Activated T-cell treated with anti-CD3 and anti-CD28 coated beads, Interleukin-2, amount 50 U/mL, for 4 hours (primary cell): ENCODE measurements at regions not wholly inside any gene's neighbourhood (a gene's known extent, or its start where the extent isn't known, plus 50 kb on each side); places are given as distances from the start of the nearest gene placed in this dataset.

ENCODE experiments used
- ATAC-seq, 2 donors: fragments of 200-7000 bp; cut with Tn5 transposase; one replicate each; pipeline ENCODE4 v1.10.0; 2021
- DNase-seq: peaks from one replicate; pipeline ENCODE4 v3.0.0-alpha.2; 2020
- H3K27me3 Mint-ChIP-seq: one replicate; pipeline ENCODE4 v1.8.0; 2021; ENCODE audit warnings: low read depth, mixed read lengths
- H3K36me3 Mint-ChIP-seq: one replicate; pipeline ENCODE4 v1.8.0; 2022; ENCODE audit warnings: mixed read lengths; ENCODE audit not compliant: insufficient read depth
- H3K4me1 Mint-ChIP-seq: one replicate; pipeline ENCODE4 v1.8.0; 2021; ENCODE audit warnings: low read depth, mixed read lengths
- H3K4me3 Mint-ChIP-seq: one replicate; pipeline ENCODE4 v1.8.0; 2021; ENCODE audit warnings: mild to moderate bottlenecking, moderate library complexity, mixed read lengths
- H3K9me3 Mint-ChIP-seq: one replicate; pipeline ENCODE4 v1.8.0; 2021; ENCODE audit warnings: mixed read lengths

DNA sequence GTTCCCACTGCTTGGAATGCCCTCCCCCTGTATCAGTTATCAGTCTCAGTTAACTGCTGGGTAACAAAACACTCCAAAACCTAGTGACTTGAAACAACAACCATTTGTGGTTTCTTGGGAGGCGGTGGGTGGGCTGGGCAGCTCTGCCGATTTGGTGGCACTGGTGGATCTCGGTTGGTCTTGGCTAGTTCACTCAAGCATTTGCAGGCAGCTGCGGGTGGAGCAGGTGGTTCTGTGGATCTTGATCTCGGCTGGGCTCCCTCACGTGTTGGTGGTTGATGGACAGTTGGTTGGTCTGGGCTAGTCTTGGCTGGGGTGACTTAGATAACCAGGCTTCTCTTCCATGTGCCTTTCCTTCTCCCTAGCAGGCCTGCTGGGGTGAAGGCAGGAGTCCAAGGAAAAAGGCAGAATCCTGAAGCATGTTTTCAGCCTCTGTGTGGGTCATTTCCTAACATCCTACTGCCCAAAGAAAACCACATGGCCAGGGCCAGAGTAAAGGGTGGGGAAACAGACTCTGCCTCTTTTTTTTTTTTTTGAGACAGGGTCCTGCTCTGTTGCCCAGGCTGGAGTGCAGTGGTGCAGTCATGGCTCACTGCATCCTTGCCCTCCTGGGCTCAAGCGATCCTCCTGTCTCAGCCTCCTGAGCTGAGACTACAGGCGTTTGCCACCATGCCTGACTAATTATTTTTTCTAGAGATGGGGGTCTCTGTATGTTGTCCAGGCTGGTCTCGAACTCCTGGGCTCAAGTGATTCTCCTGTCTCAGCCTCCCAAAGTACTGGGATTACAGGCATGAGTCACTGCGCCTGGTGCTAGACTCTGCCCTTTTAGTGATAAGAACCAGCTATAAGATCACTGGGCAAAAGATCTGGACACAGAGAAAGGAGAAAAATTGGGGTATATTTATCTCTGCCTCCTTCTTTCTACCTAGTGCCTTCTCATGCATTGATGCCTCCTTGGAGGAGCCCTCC lies 183.7 kb downstream of the RGS3 start:
- no peaks in the 10 kb centered on the region for H3K4me1 Mint-ChIP-seq
- H3K9me3 Mint-ChIP-seq = no peaks in the 10 kb centered on the region
- no peaks in the 10 kb centered on the region for H3K36me3 Mint-ChIP-seq
- DNase-seq = no peak
- H3K4me3 Mint-ChIP-seq = no peak overlapping the region
- ATAC-seq = no peak
- H3K27me3 Mint-ChIP-seq = peaks cover 13% of the 10 kb centered on the region

DNA sequence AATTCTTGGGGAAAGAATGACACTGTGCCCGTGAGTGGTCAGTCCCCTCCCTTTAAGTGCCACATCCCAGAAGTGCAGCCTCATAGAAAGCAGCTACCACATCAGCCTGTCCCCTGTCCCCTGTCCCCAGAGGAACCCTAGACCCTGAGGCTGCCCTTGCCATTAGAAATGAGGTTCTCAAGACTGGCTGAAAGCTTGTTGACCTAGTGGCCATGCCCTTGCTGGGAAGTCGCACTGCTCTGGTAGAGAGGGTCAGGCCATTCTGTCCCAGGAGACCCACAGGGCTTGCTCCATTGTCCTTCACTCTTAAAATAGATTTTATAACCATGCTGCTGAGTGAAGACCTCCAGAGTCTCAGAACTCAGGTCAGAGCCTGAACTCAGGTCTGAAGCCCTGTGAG lies 184.5 kb downstream of the RGS3 start:
- H3K4me3 Mint-ChIP-seq = no peak overlapping the region
- H3K27me3 Mint-ChIP-seq = peaks cover 13% of the 10 kb centered on the region
- ATAC-seq = no peak
- no peaks in the 10 kb centered on the region for H3K36me3 Mint-ChIP-seq
- no peak for DNase-seq
- H3K4me1 Mint-ChIP-seq = no peaks in the 10 kb centered on the region
- H3K9me3 Mint-ChIP-seq = no peaks in the 10 kb centered on the region

DNA sequence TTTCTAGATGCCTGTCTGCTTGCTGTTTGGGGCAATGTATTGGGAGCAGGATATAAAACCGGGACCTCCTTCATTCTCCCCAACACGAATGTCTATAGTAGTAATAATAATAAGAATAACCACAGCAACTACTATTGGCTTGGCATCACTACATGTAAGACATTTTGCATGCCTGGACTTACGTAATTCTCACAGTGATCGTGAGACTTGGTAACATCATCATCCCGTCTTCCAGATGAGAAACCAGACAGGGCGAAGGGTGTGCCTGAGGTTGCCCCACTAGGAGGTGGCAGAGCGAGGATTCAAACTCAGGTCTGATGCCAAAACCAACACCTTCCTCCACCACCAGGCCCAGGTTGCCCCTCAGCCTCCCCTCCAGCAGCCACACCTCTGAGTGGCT lies 185.1 kb downstream of the RGS3 start:
- no peak overlapping the region for H3K4me3 Mint-ChIP-seq
- H3K27me3 Mint-ChIP-seq = peaks cover 11% of the 10 kb centered on the region
- H3K9me3 Mint-ChIP-seq = no peaks in the 10 kb centered on the region
- H3K36me3 Mint-ChIP-seq = no peaks in the 10 kb centered on the region
- ATAC-seq (no peak), DNase-seq (no peak)
- no peaks in the 10 kb centered on the region for H3K4me1 Mint-ChIP-seq

DNA sequence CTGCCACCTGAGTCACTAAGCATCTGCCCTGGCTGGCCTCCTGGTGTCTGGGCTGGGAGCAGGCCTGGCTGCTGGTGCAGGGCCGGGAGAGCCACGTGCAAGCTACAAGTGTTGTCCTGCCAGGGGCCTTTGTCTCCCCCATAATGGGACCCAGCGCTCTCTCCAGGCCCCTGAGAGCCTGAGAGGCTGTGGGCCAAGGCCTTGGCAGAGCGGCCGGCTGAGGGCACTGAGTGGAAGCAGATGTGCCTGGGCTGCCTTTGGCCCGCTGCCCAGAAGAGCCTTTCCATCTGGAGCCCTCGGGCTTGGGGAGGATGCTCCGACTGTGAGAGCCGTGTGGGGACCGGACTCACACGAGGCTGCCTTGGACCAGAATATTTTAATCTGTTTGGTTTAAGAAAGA lies 185.5 kb downstream of the RGS3 start:
- no peaks in the 10 kb centered on the region for H3K9me3 Mint-ChIP-seq

DNA sequence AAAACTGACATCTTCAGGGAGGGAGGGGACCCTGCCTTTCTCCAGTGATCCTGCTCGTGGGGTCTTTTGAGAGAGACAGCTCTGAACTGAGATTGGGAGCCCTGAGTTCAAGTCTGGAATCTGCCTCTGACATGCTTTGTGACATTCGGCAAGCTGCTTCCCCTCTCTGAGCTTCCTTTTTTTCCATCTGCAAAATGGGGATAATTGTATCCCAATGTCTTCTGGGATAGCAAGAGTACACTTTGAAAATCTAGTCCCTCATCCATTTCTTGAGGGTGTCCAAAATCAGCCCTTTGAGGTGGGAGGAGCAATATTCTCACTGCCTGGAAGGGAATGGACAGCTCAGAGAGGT lies 186.3 kb downstream of the RGS3 start:
- no peaks in the 10 kb centered on the region for H3K4me1 Mint-ChIP-seq
- ATAC-seq = no peak
- DNase-seq = no peak
- peaks cover 9% of the 10 kb centered on the region for H3K27me3 Mint-ChIP-seq
- H3K36me3 Mint-ChIP-seq = no peaks in the 10 kb centered on the region
- H3K9me3 Mint-ChIP-seq = no peaks in the 10 kb centered on the region
- H3K4me3 Mint-ChIP-seq = no peak overlapping the region

More for the DNA sequence above, 185.5 kb downstream of the RGS3 start:
- DNase-seq (no peak), ATAC-seq (no peak)
- H3K27me3 Mint-ChIP-seq = peaks cover 11% of the 10 kb centered on the region
- H3K4me3 Mint-ChIP-seq = no peak overlapping the region
- H3K4me1 Mint-ChIP-seq = no peaks in the 10 kb centered on the region
- H3K36me3 Mint-ChIP-seq = no peaks in the 10 kb centered on the region

DNA sequence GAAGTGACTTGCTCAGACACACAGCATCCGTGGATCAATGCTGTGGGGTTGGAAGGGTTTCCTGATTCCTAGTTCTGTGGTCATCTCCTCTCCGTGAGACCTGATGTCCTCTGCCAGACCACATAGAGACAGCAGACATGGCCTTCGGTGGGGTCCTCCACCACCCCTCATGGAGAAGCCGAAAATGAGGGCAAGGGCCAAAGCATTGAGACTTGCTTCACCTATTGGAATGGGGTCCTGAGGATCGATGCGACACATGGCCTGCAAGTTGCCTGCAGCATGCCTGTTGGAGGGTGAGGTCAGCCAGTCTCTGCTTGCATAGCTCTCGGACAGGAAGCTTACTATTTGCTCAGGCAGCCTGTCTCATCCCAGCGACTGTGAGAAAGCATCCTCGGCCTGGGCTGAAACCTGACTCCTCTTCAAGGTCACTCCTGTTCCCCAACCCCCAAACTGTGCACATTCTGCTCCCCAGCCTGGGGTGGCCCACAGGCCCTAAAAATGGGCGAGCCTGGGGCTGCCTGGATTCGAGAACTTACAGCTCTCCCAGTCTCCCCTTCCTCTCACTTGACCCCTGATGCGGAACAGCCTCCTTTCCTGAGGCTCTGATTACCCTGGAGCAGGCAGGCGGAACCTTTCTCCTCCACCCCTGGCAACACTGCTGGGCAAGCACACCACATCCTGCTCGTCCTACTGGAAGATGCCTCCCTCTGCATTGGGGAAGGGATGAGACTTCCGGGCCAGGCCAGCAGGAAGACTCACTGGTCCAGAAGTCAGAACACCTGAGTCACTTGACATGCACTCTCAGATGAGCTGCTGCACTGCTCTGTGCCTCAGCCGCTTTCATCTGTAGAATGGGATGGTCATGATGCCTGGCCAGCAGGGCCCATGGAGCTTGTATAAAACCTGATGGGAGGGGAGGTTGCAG lies 186.9 kb downstream of the RGS3 start:
- H3K9me3 Mint-ChIP-seq = no peaks in the 10 kb centered on the region
- H3K27me3 Mint-ChIP-seq = peaks cover 9% of the 10 kb centered on the region
- no peak for ATAC-seq
- peaks cover 2% of the 10 kb centered on the region for H3K4me1 Mint-ChIP-seq
- no peak overlapping the region for H3K4me3 Mint-ChIP-seq
- H3K36me3 Mint-ChIP-seq = no peaks in the 10 kb centered on the region
- DNase-seq = no peak

DNA sequence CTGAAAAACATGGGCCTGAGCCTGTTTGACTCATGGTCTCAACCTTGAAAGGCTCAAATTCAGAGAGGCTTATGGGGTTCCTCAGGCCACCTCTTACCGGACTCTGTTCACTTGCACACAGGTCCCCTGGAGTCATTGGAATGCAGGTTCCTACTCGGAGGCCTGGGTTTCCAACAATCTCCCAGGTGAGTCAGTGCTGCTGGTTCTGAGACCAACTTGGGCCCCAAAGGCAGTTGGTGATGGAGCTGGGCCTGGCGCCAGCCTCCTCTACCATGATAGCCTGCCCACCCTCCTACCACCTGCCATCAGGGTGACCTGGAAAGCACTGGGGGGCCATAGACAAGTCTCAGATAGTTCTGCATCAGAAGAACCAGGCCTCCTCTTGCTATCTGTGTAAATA lies 188.4 kb downstream of the RGS3 start:
- H3K27me3 Mint-ChIP-seq = peaks cover 2% of the 10 kb centered on the region
- no peak for DNase-seq
- H3K4me3 Mint-ChIP-seq = no peak overlapping the region
- peaks cover 2% of the 10 kb centered on the region for H3K4me1 Mint-ChIP-seq
- no peaks in the 10 kb centered on the region for H3K9me3 Mint-ChIP-seq
- H3K36me3 Mint-ChIP-seq = no peaks in the 10 kb centered on the region
- no peak for ATAC-seq

DNA sequence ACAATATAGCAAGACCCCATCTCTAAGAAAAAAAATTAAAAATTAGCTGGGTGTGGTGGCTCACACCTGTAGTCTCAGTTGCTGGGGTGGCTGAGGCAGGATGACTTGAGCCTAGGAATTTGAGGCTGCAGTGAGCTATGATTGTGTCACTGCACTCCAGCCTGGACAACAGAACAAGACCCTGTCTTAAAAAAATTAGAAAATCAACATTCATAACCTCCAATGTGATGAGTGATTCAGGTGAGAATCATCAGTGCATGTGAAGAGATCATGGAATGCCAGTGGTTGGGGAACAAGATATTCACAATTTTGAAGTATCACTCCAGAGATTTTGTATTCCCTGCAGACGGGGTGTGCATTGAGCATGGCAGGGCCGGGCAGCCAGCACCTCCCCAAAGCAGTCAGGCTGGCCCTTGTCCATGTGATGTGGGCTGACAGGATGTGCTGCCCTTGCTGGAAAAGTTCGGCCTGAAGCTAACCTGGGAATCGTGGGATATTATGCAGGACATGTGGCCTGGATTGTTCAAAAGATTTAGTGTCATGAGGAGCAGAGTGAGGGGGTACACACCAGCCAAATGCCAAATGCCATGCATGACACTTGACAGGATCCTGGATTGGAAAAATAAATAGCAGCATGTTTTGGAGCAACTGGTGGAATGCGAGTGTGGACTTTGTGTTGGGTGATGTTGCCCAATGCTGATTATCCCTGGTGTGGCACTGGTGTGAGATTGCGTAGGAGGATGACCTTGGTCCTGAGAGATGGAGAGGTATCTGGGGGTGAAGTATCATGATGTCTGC lies 189.0 kb downstream of the RGS3 start:
- Mint-ChIP-seq H3K36me3 (no peaks in the 10 kb centered on the region), H3K9me3 (no peaks in the 10 kb centered on the region), H3K4me3 (no peak overlapping the region), H3K4me1 (peaks cover 2% of the 10 kb centered on the region), H3K27me3 (no peaks in the 10 kb centered on the region)
- ATAC-seq = no peak
- no peak for DNase-seq

DNA sequence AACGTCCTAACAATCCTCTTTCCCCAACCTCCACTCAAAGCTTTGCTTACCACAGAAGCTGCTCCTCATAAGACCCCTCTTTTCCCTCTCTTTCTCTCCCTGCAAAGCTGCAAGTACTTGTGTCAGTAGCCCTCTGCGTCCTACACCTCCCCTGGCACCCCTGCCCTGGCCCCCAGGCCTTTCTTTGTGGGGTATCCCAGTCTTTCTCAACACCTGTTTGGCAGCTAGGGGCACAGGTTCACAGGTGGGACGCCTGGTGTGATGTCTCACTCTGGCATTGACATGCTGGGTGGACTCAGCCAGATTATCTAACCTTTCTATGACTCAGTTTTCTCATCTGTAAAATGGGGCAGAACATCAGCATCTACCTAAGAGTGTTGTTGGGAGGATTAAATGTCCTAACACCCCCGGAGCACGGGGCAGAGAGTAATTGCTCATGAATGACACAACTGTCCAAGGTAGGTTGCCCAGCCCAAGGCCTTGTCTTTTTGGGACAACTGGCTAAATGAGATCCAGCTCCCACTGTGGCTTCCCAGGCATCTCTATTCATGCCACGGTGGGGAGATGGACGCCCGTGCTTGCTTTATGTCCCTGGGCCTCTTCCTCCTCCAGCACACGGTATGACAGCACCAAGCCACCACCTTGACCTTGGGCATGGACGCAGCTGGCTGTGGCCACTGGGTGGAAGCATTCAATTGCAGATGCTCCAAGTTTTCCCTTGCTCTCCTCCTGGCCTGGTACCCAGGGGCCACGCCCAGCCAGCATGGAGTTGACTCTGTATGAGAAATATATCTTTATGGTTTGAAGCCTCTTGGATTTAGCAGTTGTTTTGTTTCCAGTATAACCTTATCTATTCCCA lies 190.4 kb downstream of the RGS3 start:
- Mint-ChIP-seq H3K27me3 (peaks cover 2% of the 10 kb centered on the region), H3K4me3 (no peak overlapping the region), H3K9me3 (no peaks in the 10 kb centered on the region), H3K36me3 (no peaks in the 10 kb centered on the region), H3K4me1 (peaks cover 2% of the 10 kb centered on the region)
- ATAC-seq = no peak
- DNase-seq = no peak

DNA sequence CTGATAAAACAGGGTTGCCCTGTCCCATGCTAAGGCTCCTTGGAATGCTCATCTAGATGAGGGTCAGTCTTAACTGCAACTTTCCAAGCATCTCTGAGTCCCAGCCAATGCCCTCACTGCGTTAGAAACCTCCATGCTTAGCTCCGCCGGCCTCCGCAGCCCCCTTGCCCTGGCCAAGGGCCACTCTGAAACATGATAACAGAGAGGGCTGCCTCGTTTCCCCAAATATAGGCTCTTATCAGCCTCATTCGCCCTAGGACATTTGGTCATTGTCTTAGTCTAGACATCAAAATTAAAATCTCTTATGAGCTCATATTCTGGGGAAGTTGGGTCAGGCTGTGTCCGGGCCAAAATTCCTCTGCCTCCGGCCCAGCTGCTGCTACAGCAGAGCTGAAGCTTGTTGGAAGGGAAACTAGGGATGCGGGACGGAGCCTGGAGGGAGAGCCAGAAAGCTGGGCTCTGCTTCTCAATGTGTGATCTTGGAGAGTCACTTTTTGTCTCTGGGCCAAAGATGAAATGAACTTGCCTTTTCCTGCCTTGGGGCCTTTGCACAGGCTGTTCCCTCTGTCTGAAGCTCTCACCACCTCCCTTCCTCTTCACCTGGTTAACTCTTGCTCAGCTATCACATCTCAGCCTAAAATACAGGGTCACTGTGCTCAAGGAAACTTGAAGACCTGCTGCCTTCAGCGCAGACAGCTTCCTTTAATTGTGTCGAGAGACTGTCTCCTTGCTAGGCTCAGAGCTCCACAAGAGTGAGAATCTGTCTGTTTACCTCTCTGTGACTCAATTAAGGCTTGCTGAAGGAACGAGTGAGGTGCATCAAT lies 191.3 kb downstream of the RGS3 start:
- no peak for DNase-seq
- Mint-ChIP-seq H3K4me1 (peaks cover 2% of the 10 kb centered on the region), H3K27me3 (peaks cover 9% of the 10 kb centered on the region), H3K9me3 (no peaks in the 10 kb centered on the region), H3K4me3 (no peak overlapping the region), H3K36me3 (no peaks in the 10 kb centered on the region)
- no peak for ATAC-seq

DNA sequence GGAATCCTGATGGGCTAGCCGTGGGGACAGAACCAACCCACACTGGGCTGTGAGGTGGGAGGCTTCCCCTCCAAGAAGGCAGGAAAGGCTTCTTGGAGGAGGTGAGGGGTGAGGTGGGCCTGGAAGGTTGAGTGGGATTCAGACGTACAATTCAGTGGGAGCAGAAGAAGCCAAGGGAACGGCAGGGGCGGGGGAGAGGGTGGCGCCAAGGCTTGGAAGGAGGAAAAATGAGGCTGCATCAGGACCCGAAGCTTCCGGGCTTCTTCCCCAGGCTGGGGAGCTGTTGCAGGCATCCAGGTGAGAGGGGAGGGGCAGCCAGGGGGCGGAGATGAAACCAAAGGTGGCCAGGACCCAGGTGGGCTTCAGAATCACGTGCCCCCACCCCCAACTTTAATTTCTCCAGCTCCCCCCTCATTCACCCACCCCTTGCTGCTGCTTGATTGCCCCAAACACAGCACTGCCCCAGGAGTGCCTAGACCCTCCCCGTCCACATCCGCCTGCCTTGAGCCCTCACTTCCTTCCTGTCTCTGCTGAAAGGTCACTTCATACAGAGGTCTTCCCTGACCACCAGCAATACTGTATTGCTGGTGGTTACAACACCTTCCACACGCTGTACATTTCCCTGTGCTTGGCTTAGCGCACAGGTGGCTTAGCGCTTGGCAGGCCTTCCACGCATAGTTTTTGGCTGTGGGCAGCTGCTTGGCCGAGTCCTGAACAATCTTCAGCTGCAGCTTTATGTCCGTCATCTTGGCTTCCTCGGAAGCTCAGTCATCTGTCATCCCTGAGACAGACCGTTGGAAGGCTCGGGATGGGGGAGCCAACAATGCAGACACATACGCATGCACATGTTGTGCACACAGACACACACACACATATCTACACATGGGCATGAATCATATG lies 193.5 kb downstream of the RGS3 start:
- Mint-ChIP-seq H3K9me3 (no peaks in the 10 kb centered on the region), H3K4me1 (peaks cover 2% of the 10 kb centered on the region), H3K4me3 (no peak overlapping the region), H3K27me3 (peaks cover 9% of the 10 kb centered on the region), H3K36me3 (no peaks in the 10 kb centered on the region)
- ATAC-seq = no peak
- DNase-seq = no peak
